B cell (primary cell): ENCODE measurements at regions not wholly inside any gene's neighbourhood (a gene's known extent, or its start where the extent isn't known, plus 50 kb on each side); places are given as distances from the start of the nearest gene placed in this dataset.

ENCODE experiments used
- CTCF ChIP-seq: fragments of 200-600 bp; IDR thresholded peaks from one replicate; pipeline ENCODE4 v1.8.0; 2022; ENCODE audit warnings: antibody characterized with exemption, mild to moderate bottlenecking
- EZH2 ChIP-seq: IDR thresholded peaks from 2 replicates; pipeline ENCODE4 v1.6.1; 2012; ENCODE audit warnings: borderline replicate concordance, low read depth, mild to moderate bottlenecking, moderate library complexity, low read length; ENCODE audit not compliant: insufficient read depth, poor library complexity, severe bottlenecking

- TF ChIP-seq CTCF: no peak
- TF ChIP-seq EZH2: no peak
Observed at GRCh38 chr18:39862341-39862740, 2092.7 kb upstream of the PIK3C3 start.
